NB4 (cell line): ENCODE measurements at regions not wholly inside any gene's neighbourhood (a gene's known extent, or its start where the extent isn't known, plus 50 kb on each side); places are given as distances from the start of the nearest gene placed in this dataset.

Experiments
- DNase-seq: peaks from one replicate; pipeline ENCODE4 v3.0.0; 2010; ENCODE audit warnings: low read depth
- H3K4me3 ChIP-seq: one replicate; pipeline ENCODE4 v1.5.1; 2011; ENCODE audit warnings: mild to moderate bottlenecking, low read depth, low read length, moderate library complexity
- CTCF ChIP-seq: IDR thresholded peaks from one replicate; pipeline ENCODE4 v1.5.1; 2012; ENCODE audit warnings: low read depth, low read length
- MAX ChIP-seq: IDR thresholded peaks from 2 replicates; pipeline ENCODE4 v1.6.1; 2011; ENCODE audit warnings: low read depth, low read length
- MYC ChIP-seq: IDR thresholded peaks from 2 replicates; pipeline ENCODE4 v1.6.1; 2011; ENCODE audit warnings: low read depth, low read length
- POLR2A ChIP-seq: IDR thresholded peaks from 2 replicates; pipeline ENCODE4 v1.6.1; 2011; ENCODE audit warnings: mild to moderate bottlenecking; ENCODE audit not compliant: insufficient read length; ENCODE audit errors: extremely low read depth

- TF ChIP-seq CTCF: no peak
- no peak for TF ChIP-seq MYC
- no peak for TF ChIP-seq MAX
- no peak for TF ChIP-seq POLR2A
- no peak overlapping the region for H3K4me3 ChIP-seq
- DNase-seq: no peak
Measured at GRCh38 chr9:12271421-12271891, 421.7 kb upstream of the TYRP1 start.

- TF ChIP-seq MYC (no peak), CTCF (no peak), POLR2A (no peak), MAX (no peak)
- no peak for DNase-seq
- no peak overlapping the region for H3K4me3 ChIP-seq
Measured at GRCh38 chr9:12272471-12273120, 420.6 kb upstream of the TYRP1 start.

GRCh38 chr9:12274577-12274976 is 418.6 kb upstream of the TYRP1 start:
- H3K4me3 ChIP-seq: no peak overlapping the region
- TF ChIP-seq CTCF: no peak
- no peak for TF ChIP-seq MYC
- no peak for TF ChIP-seq MAX
- TF ChIP-seq POLR2A: no peak
- DNase-seq: no peak

GRCh38 chr9:12276505-12276904 is 416.7 kb upstream of the TYRP1 start:
- no peak for TF ChIP-seq CTCF
- TF ChIP-seq MAX: no peak
- DNase-seq: no peak
- H3K4me3 ChIP-seq: no peak overlapping the region

- no peak for DNase-seq
- no peak overlapping the region for H3K4me3 ChIP-seq
- no peak for TF ChIP-seq CTCF
- TF ChIP-seq MYC: no peak
Measured at GRCh38 chr9:12289711-12290110, 403.5 kb upstream of the TYRP1 start.

- no peak overlapping the region for H3K4me3 ChIP-seq
- no peak for TF ChIP-seq CTCF
- no peak for DNase-seq
Measured at GRCh38 chr9:12290166-12290869, 402.9 kb upstream of the TYRP1 start.
